ENCODE measurements at regions not wholly inside any gene's neighbourhood (a gene's known extent, or its start where the extent isn't known, plus 50 kb on each side); places are given as distances from the start of the nearest gene placed in this dataset.

GRCh38 chrX:9221781-9222180 is 187.9 kb upstream of the FAM9B start:
- no peak overlapping the region for H3K9ac ChIP-seq (ENCODE audit: low read depth, low read length)
- ChIA-PET POLR2A (ENCODE audit: unreplicated experiment) (no interaction called here), CTCF (no interaction called here)
- H2BK120ac ChIP-seq (ENCODE audit: low read depth, low read length), result no peak overlapping the region
- intact Hi-C loops (cut with micrococcal nuclease), result no loop called here
- H3K4me3 ChIP-seq (ENCODE audit: insufficient read depth, low read depth, low read length), result no peak overlapping the region
- peaks cover 8% of the 10 kb centered on the region for H3K9me3 ChIP-seq (ENCODE audit: control insufficient read depth, insufficient read depth, low read length)
- H3K9me1 ChIP-seq (ENCODE audit: insufficient read depth, low read length), result no peaks in the 10 kb centered on the region
- TF ChIP-seq SMC3 (IDR thresholded peaks at IDR 0.05; ENCODE audit: low read depth, low read length) (no peak), FOS (IDR thresholded peaks at IDR 0.05; ENCODE audit: low read depth, low read length) (no peak), NFE2L2 (IDR thresholded peaks at IDR 0.05; ENCODE audit: low read depth, low read length) (no peak), RCOR1 (IDR thresholded peaks at IDR 0.05; ENCODE audit: insufficient replicate concordance, low read length) (no peak), RAD21 (IDR thresholded peaks at IDR 0.05; ENCODE audit: low read length) (no peak), POLR2A (IDR thresholded peaks at IDR 0.05; ENCODE audit: low read depth, low read length) (no peak), CEBPB (IDR thresholded peaks at IDR 0.05; ENCODE audit: low read depth, low read length) (no peak), BHLHE40 (IDR thresholded peaks at IDR 0.05; ENCODE audit: low read depth, low read length) (no peak), RFX5 (IDR thresholded peaks at IDR 0.05; ENCODE audit: low read depth, low read length) (no peak)
- TF ChIP-seq, protein P1, sequence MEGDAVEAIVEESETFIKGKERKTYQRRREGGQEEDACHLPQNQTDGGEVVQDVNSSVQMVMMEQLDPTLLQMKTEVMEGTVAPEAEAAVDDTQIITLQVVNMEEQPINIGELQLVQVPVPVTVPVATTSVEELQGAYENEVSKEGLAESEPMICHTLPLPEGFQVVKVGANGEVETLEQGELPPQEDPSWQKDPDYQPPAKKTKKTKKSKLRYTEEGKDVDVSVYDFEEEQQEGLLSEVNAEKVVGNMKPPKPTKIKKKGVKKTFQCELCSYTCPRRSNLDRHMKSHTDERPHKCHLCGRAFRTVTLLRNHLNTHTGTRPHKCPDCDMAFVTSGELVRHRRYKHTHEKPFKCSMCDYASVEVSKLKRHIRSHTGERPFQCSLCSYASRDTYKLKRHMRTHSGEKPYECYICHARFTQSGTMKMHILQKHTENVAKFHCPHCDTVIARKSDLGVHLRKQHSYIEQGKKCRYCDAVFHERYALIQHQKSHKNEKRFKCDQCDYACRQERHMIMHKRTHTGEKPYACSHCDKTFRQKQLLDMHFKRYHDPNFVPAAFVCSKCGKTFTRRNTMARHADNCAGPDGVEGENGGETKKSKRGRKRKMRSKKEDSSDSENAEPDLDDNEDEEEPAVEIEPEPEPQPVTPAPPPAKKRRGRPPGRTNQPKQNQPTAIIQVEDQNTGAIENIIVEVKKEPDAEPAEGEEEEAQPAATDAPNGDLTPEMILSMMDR (conservative IDR thresholded peaks at IDR 0.05; ENCODE audit: low read depth, low read length), result no peak
- no CpG with 5 or more reads among the region's 5 CpGs for WGBS, 2 experiments (ENCODE audit: extremely low coverage in 2 of 2, insufficient read length in 1 of 2)
- BruUV-seq (replicated peaks), result no TSS peak
- dilution Hi-C loops (cut with HindIII; ENCODE audit: low sequenced_read_pairs, unreplicated experiment), result no loop called here
- no peak overlapping the region for H3K14ac ChIP-seq (replicated peaks; ENCODE audit: low read depth, low read length)
- H2AK9ac ChIP-seq (replicated peaks; ENCODE audit: low read depth, low read length, poor library complexity), result no peak overlapping the region
- H3K36me3 ChIP-seq (ENCODE audit: control insufficient read depth, insufficient read depth, low read length), result no peaks in the 10 kb centered on the region
- no peak overlapping the region for H2BK15ac ChIP-seq (ENCODE audit: low read depth, low read length)
- DNase-seq (peak; percentile 19), ATAC-seq (ENCODE audit: low read depth) (no peak)
- no peak overlapping the region for H2BK5ac ChIP-seq (ENCODE audit: low read depth, low read length, poor library complexity, severe bottlenecking)
- no peaks in the 10 kb centered on the region for H3K27me3 ChIP-seq (ENCODE audit: control insufficient read depth, insufficient read depth, low read length)
- no peak overlapping the region for H3K56ac ChIP-seq (ENCODE audit: extremely low read depth, insufficient read depth, low read length)
- no peaks in the 10 kb centered on the region for H4K20me1 ChIP-seq (ENCODE audit: insufficient read depth, low read length)
- H4K91ac ChIP-seq (ENCODE audit: insufficient read depth, low read depth, low read length), result no peak overlapping the region
- H3K27ac ChIP-seq (ENCODE audit: insufficient read depth, low read length), result no peak overlapping the region
- H3K4ac ChIP-seq (ENCODE audit: low read depth, low read length), result no peak overlapping the region
- H2AK5ac ChIP-seq (ENCODE audit: low read depth, low read length), result no peak overlapping the region
- H4K8ac ChIP-seq (ENCODE audit: low read depth in 2 of 2, low read length in 2 of 2), result no peak overlapping the region
- H3K18ac ChIP-seq (ENCODE audit: low read depth, low read length), result no peak overlapping the region
- H2AFZ ChIP-seq (replicated peaks; ENCODE audit: low read length, poor library complexity), result no peak overlapping the region
- in situ Hi-C loops (cut with MboI; ENCODE audit: low sequenced_read_pairs), result no loop called here
- no peak overlapping the region for H4K5ac ChIP-seq (ENCODE audit: low read depth, low read length)
- no peak overlapping the region for H3K4me2 ChIP-seq (ENCODE audit: low read depth, low read length)
- no peak overlapping the region for H3K23ac ChIP-seq (ENCODE audit: low read depth, low read length)
- no peaks in the 10 kb centered on the region for H3K4me1 ChIP-seq (ENCODE audit: control insufficient read depth, insufficient read depth, low read length)
- H2BK20ac ChIP-seq (ENCODE audit: low read depth, low read length), result no peak overlapping the region
- no peaks in the 10 kb centered on the region for H3K79me1 ChIP-seq (ENCODE audit: low read depth in 1 of 2, low read length in 2 of 2)

Data from IMR-90 (cell line).